Esophagus muscularis mucosa (tissue), 3 donors: ENCODE measurements at regions not wholly inside any gene's neighbourhood (a gene's known extent, or its start where the extent isn't known, plus 50 kb on each side); places are given as distances from the start of the nearest gene placed in this dataset.

Experiments
- POLR2A ChIP-seq: fragments of 450-650 bp; IDR thresholded peaks from one replicate; pipeline ENCODE4 v1.6.1; 2017; ENCODE audit warnings: antibody characterized with exemption, moderate library complexity, mild to moderate bottlenecking, low read depth
- POLR2AphosphoS5 ChIP-seq, 2 donors: sonication (generic); formaldehyde crosslinking; IDR thresholded peaks; one replicate each; pipeline ENCODE4 v1.6.1; 2017; ENCODE audit warnings: antibody characterized with exemption in 2 of 2
- TF ChIP-seq, protein P1 (sequence below), 3 experiments: fragments of 200-600 bp in 2 of 3; fragments of 450-650 bp in 1 of 3; sonication (generic) in 2 of 3; IDR thresholded peaks; one replicate each; pipeline ENCODE4 v1.5.1; 2017 to 2019; ENCODE audit warnings: antibody characterized with exemption in 3 of 3, mild to moderate bottlenecking in 2 of 3, moderate library complexity in 1 of 3

DNA sequence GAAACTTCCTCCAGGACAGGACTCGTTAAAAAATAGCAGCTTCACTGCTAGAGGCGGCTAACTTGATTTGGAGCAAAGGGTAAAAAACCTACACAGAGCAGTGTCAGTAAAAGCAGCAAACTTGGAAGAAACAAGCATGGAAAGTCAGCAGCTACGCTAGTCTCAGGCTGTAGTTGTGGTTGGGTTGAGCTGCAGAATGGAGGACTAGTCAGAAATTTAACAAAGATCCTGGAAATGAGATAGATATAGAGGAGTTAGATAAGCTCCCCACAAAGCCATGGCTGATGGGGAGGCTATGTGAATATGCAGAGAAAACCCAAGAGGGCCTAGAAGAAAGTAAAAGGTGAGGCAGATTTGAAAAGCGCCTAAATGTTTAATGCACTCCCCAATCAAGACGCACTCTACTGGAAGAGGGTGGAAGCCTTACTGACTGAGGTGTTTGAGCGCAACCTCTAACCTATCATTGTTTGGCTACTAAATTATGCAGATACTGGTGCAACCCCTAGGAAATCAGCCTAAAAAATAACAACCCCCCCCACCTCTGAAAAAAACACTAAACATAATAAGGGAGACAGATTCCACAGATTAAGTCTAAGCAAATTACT lies 99.7 kb upstream of the TMEM168 start:
- no peak for TF ChIP-seq POLR2AphosphoS5 (IDR thresholded peaks at IDR 0.05)
- TF ChIP-seq, protein P1, sequence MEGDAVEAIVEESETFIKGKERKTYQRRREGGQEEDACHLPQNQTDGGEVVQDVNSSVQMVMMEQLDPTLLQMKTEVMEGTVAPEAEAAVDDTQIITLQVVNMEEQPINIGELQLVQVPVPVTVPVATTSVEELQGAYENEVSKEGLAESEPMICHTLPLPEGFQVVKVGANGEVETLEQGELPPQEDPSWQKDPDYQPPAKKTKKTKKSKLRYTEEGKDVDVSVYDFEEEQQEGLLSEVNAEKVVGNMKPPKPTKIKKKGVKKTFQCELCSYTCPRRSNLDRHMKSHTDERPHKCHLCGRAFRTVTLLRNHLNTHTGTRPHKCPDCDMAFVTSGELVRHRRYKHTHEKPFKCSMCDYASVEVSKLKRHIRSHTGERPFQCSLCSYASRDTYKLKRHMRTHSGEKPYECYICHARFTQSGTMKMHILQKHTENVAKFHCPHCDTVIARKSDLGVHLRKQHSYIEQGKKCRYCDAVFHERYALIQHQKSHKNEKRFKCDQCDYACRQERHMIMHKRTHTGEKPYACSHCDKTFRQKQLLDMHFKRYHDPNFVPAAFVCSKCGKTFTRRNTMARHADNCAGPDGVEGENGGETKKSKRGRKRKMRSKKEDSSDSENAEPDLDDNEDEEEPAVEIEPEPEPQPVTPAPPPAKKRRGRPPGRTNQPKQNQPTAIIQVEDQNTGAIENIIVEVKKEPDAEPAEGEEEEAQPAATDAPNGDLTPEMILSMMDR (IDR thresholded peaks at IDR 0.05) = no peak
- no peak for TF ChIP-seq POLR2A
